ENCODE measurements at regions not wholly inside any gene's neighbourhood (a gene's known extent, or its start where the extent isn't known, plus 50 kb on each side); places are given as distances from the start of the nearest gene placed in this dataset.

DNA sequence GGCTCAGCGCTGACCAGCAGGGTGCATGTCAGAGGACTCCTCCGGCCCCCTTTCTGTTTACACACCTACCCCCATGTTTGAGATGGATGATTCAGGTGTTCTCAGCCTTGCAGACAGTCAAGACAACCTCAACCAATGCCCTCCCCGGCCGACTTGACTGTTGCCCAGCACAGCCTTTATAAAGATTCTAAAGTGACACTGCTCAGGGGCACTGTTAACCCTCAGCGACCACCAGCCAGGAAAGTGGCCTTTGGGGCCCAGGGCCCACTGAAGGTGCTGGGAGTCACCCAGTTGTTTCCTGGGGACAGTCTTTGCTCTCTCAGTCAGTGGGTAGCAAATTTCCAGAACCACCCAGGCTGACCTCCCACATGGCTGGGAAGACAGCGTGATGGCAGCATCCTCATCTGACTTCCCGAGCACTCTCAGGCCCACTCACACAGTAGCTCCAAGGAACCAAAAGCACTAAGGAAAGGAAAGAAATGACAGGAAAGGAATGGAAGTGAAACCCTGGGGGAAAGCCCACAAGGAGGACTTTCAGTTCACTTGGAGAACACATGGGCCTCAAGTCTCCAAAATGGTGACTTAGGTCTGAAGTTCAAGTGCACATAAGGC is 128.4 kb downstream of the ASB7 start:
- ChIA-PET SMC1A (ENCODE audit: uncharacterized antibody, unreplicated experiment) (no interaction called here), RAD21 (ENCODE audit: unreplicated experiment) (no interaction called here), CTCF (no interaction called here), POLR2A (no interaction called here)
- no peak overlapping the region for H3K27ac ChIP-seq (ENCODE audit: control insufficient read depth, insufficient read depth)
- intact Hi-C loops (cut with micrococcal nuclease; ENCODE audit: unreplicated experiment): no loop called here
- no peak overlapping the region for H2AFZ ChIP-seq (ENCODE audit: control insufficient read depth, low read depth, low read length)
- no peaks in the 10 kb centered on the region for H4K20me1 ChIP-seq (ENCODE audit: control insufficient read depth, insufficient read depth)
- peaks cover 2% of the 10 kb centered on the region; the same call in 1 of the 3 replicates for H3K9me3 ChIP-seq (replicated peaks; ENCODE audit: control insufficient read depth, insufficient read depth, low read length)
- H3K4me3 ChIP-seq: no peak overlapping the region
- BruUV-seq (replicated peaks): no TSS peak
- no peaks in the 10 kb centered on the region for H3K36me3 ChIP-seq (ENCODE audit: control insufficient read depth in 2 of 2, insufficient read depth in 2 of 2, low read length in 1 of 2)
- WGBS (ENCODE audit: insufficient coverage, insufficient replicate concordance, low lambda C conversion rate, missing lambda C conversion rate): 39% methylated on average over 7 of the region's 7 CpGs
- ATAC-seq (no peak), FAIRE-seq (no peak), DNase-seq (ENCODE audit: low read depth, low spot score) (no peak)
- peaks cover 0 to 4% of the 10 kb centered on the region in 2 experiments; a peak in 1 of 4 replicates for H3K27me3 ChIP-seq (replicated peaks in 1 of 2; ENCODE audit: control insufficient read depth in 2 of 2, insufficient read depth in 2 of 2, low read length in 1 of 2)
- in situ Hi-C loops (cut with MboI): no loop called here
- H3K4me2 ChIP-seq (ENCODE audit: control insufficient read depth, insufficient read depth): no peak overlapping the region
- H3K79me2 ChIP-seq (ENCODE audit: control insufficient read depth, insufficient read depth, low read length): no peaks in the 10 kb centered on the region
- H3K9ac ChIP-seq (ENCODE audit: control insufficient read depth, insufficient read depth, low read length): no peak overlapping the region
- no peaks in the 10 kb centered on the region for H3K4me1 ChIP-seq (ENCODE audit: control insufficient read depth, insufficient read depth, low read length)
- TF ChIP-seq, protein P1, sequence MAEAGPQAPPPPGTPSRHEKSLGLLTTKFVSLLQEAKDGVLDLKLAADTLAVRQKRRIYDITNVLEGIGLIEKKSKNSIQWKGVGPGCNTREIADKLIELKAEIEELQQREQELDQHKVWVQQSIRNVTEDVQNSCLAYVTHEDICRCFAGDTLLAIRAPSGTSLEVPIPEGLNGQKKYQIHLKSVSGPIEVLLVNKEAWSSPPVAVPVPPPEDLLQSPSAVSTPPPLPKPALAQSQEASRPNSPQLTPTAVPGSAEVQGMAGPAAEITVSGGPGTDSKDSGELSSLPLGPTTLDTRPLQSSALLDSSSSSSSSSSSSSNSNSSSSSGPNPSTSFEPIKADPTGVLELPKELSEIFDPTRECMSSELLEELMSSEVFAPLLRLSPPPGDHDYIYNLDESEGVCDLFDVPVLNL (IDR thresholded peaks at IDR 0.05; ENCODE audit: low read depth, low read length): no peak
- TF ChIP-seq ETV6 (conservative IDR thresholded peaks at IDR 0.05 in 1 of 2, IDR thresholded peaks at IDR 0.05 in 1 of 2; ENCODE audit: borderline replicate concordance in 1 of 2, low read depth in 1 of 2): no peak
- TF ChIP-seq SMARCA5 (IDR thresholded peaks at IDR 0.05): no peak
- TF ChIP-seq JUND (IDR thresholded peaks at IDR 0.05; ENCODE audit: low read depth, low read length): no peak
- TF ChIP-seq RFX5 (IDR thresholded peaks at IDR 0.05; ENCODE audit: low read depth, low read length): no peak
- no peak for TF ChIP-seq SMAD5 (IDR thresholded peaks at IDR 0.05; ENCODE audit: low read depth)
- TF ChIP-seq EP300 (IDR thresholded peaks at IDR 0.05; ENCODE audit: borderline replicate concordance in 1 of 2, control insufficient read depth in 1 of 2, low read depth in 2 of 2, low read length in 2 of 2): no peak
- TF ChIP-seq TAF1 (IDR thresholded peaks at IDR 0.05; ENCODE audit: borderline replicate concordance, low read depth, low read length): no peak
- TF ChIP-seq, protein P2, sequence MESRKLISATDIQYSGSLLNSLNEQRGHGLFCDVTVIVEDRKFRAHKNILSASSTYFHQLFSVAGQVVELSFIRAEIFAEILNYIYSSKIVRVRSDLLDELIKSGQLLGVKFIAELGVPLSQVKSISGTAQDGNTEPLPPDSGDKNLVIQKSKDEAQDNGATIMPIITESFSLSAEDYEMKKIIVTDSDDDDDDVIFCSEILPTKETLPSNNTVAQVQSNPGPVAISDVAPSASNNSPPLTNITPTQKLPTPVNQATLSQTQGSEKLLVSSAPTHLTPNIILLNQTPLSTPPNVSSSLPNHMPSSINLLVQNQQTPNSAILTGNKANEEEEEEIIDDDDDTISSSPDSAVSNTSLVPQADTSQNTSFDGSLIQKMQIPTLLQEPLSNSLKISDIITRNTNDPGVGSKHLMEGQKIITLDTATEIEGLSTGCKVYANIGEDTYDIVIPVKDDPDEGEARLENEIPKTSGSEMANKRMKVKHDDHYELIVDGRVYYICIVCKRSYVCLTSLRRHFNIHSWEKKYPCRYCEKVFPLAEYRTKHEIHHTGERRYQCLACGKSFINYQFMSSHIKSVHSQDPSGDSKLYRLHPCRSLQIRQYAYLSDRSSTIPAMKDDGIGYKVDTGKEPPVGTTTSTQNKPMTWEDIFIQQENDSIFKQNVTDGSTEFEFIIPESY (IDR thresholded peaks at IDR 0.05): no peak
- no peak for TF ChIP-seq EZH2 (IDR thresholded peaks at IDR 0.05; ENCODE audit: borderline replicate concordance, control insufficient read depth, low read depth, low read length)
- TF ChIP-seq FOS (IDR thresholded peaks at IDR 0.05; ENCODE audit: borderline replicate concordance, extremely low read depth, insufficient read length): no peak
- TF ChIP-seq BCL11A (IDR thresholded peaks at IDR 0.05; ENCODE audit: low read depth, low read length): no peak
- TF ChIP-seq NFXL1 (IDR thresholded peaks at IDR 0.05; ENCODE audit: borderline replicate concordance): no peak
- TF ChIP-seq MEF2B (IDR thresholded peaks at IDR 0.05; ENCODE audit: partially characterized antibody, poor library complexity, severe bottlenecking): no peak
- no peak for TF ChIP-seq TCF7 (IDR thresholded peaks at IDR 0.05; ENCODE audit: borderline replicate concordance)
- TF ChIP-seq, protein P3, sequence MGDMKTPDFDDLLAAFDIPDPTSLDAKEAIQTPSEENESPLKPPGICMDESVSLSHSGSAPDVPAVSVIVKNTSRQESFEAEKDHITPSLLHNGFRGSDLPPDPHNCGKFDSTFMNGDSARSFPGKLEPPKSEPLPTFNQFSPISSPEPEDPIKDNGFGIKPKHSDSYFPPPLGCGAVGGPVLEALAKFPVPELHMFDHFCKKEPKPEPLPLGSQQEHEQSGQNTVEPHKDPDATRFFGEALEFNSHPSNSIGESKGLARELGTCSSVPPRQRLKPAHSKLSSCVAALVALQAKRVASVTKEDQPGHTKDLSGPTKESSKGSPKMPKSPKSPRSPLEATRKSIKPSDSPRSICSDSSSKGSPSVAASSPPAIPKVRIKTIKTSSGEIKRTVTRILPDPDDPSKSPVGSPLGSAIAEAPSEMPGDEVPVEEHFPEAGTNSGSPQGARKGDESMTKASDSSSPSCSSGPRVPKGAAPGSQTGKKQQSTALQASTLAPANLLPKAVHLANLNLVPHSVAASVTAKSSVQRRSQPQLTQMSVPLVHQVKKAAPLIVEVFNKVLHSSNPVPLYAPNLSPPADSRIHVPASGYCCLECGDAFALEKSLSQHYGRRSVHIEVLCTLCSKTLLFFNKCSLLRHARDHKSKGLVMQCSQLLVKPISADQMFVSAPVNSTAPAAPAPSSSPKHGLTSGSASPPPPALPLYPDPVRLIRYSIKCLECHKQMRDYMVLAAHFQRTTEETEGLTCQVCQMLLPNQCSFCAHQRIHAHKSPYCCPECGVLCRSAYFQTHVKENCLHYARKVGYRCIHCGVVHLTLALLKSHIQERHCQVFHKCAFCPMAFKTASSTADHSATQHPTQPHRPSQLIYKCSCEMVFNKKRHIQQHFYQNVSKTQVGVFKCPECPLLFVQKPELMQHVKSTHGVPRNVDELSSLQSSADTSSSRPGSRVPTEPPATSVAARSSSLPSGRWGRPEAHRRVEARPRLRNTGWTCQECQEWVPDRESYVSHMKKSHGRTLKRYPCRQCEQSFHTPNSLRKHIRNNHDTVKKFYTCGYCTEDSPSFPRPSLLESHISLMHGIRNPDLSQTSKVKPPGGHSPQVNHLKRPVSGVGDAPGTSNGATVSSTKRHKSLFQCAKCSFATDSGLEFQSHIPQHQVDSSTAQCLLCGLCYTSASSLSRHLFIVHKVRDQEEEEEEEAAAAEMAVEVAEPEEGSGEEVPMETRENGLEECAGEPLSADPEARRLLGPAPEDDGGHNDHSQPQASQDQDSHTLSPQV (IDR thresholded peaks at IDR 0.05): no peak
- no peak for TF ChIP-seq CREB1 (IDR thresholded peaks at IDR 0.05; ENCODE audit: low read depth)
- TF ChIP-seq MYC (IDR thresholded peaks at IDR 0.05; ENCODE audit: insufficient read depth, insufficient read length, insufficient replicate concordance, low read length, severe bottlenecking): no peak

All from GM12878 (cell line).